IMR-90 (cell line): ENCODE measurements at regions not wholly inside any gene's neighbourhood (a gene's known extent, or its start where the extent isn't known, plus 50 kb on each side); places are given as distances from the start of the nearest gene placed in this dataset.
A peak's percentile ranks its signal among the peaks of the same experiment; 100 is the strongest.

Experiments used
- ATAC-seq: fragments of 200-7000 bp; cut with Tn5 transposase; 2 replicates; pipeline ENCODE4 v1.9.1; 2020; ENCODE audit warnings: low read depth, mild to moderate bottlenecking, moderate library complexity
- BruUV-seq: library from RNA; stranded (reverse); fragments of 400-500 nt; replicated peaks from 2 replicates; lab custom pipeline; 2021; lab: Mats Ljungman, UMichigan
- CTCF ChIA-PET: fragments of 300-600 bp; formaldehyde crosslinking; extraction: SDS; loops from one replicate; lab custom pipeline; 2021; ENCODE audit warnings: antibody characterized with exemption; lab: Yijun Ruan, JAX
- POLR2A ChIA-PET: fragments of 300-600 bp; sonication (Branson Sonifier 250); formaldehyde crosslinking; loops from one replicate; lab custom pipeline; 2022; ENCODE audit warnings: antibody characterized with exemption; ENCODE audit not compliant: unreplicated experiment; lab: Charles Lee
- DNase-seq: peaks from one replicate; pipeline ENCODE4 v3.0.0; 2013
- H2AFZ ChIP-seq: replicated peaks from 2 replicates; pipeline ENCODE3; 2013; ENCODE audit warnings: low read length, mild to moderate bottlenecking; ENCODE audit not compliant: poor library complexity
- H2AK5ac ChIP-seq: 2 replicates; pipeline ENCODE4 v1.6.1; 2013; ENCODE audit warnings: low read depth, low read length, inconsistent platforms
- H2AK9ac ChIP-seq: replicated peaks from 2 replicates; pipeline ENCODE3; 2013; ENCODE audit warnings: mild to moderate bottlenecking, low read depth, low read length, moderate library complexity; ENCODE audit not compliant: poor library complexity
- H2BK120ac ChIP-seq: 2 replicates; pipeline ENCODE4 v1.6.1; 2013; ENCODE audit warnings: low read depth, low read length, inconsistent platforms
- H2BK15ac ChIP-seq: 3 replicates; pipeline ENCODE4 v1.6.1; 2013; ENCODE audit warnings: low read depth, low read length, inconsistent platforms
- H2BK20ac ChIP-seq: 2 replicates; pipeline ENCODE4 v1.6.1; 2013; ENCODE audit warnings: low read depth, mild to moderate bottlenecking, inconsistent platforms, low read length, moderate library complexity
- H2BK5ac ChIP-seq: 2 replicates; pipeline ENCODE4 v1.6.1; 2013; ENCODE audit warnings: mild to moderate bottlenecking, low read depth, low read length, inconsistent platforms; ENCODE audit not compliant: poor library complexity, severe bottlenecking
- H3K14ac ChIP-seq: replicated peaks from 2 replicates; pipeline ENCODE4 v1.6.1; 2013; ENCODE audit warnings: low read depth, low read length, inconsistent platforms
- H3K18ac ChIP-seq: 2 replicates; pipeline ENCODE4 v1.6.1; 2013; ENCODE audit warnings: low read depth, low read length, control low read depth
- H3K23ac ChIP-seq: 2 replicates; pipeline ENCODE4 v1.6.1; 2013; ENCODE audit warnings: low read depth, low read length, inconsistent platforms
- H3K27ac ChIP-seq: 2 replicates; pipeline ENCODE4 v1.5.1; 2013; ENCODE audit warnings: mild to moderate bottlenecking, control low read depth, low read length; ENCODE audit not compliant: insufficient read depth
- H3K27me3 ChIP-seq: 2 replicates; pipeline ENCODE4 v1.6.1; 2013; ENCODE audit warnings: low read length; ENCODE audit not compliant: control insufficient read depth, insufficient read depth
- H3K36me3 ChIP-seq: 2 replicates; pipeline ENCODE4 v1.6.1; 2013; ENCODE audit warnings: low read length, mixed read lengths; ENCODE audit not compliant: control insufficient read depth, insufficient read depth
- H3K4ac ChIP-seq: 2 replicates; pipeline ENCODE4 v1.6.1; 2013; ENCODE audit warnings: low read depth, low read length, inconsistent platforms
- H3K4me1 ChIP-seq: 2 replicates; pipeline ENCODE4 v1.6.1; 2013; ENCODE audit warnings: low read length, mixed read lengths; ENCODE audit not compliant: control insufficient read depth, insufficient read depth
- H3K4me2 ChIP-seq: 2 replicates; pipeline ENCODE4 v1.6.1; 2013; ENCODE audit warnings: low read depth, mild to moderate bottlenecking, control low read depth, low read length, moderate library complexity
- H3K4me3 ChIP-seq: 2 replicates; pipeline ENCODE4 v1.5.1; 2013; ENCODE audit warnings: low read depth, mild to moderate bottlenecking, control low read depth, low read length, moderate library complexity; ENCODE audit not compliant: insufficient read depth
- H3K56ac ChIP-seq: 2 replicates; pipeline ENCODE4 v1.6.1; 2013; ENCODE audit warnings: low read length, inconsistent platforms; ENCODE audit not compliant: insufficient read depth; ENCODE audit errors: extremely low read depth
- H3K79me1 ChIP-seq, 2 experiments: 2 replicates each; pipeline ENCODE4 v1.6.1; 2013; ENCODE audit warnings: low read length in 2 of 2, inconsistent platforms in 1 of 2, low read depth in 1 of 2
- H3K9ac ChIP-seq: 2 replicates; pipeline ENCODE4 v1.6.1; 2013; ENCODE audit warnings: low read depth, low read length, control low read depth
- H3K9me1 ChIP-seq: 2 replicates; pipeline ENCODE4 v1.6.1; 2013; ENCODE audit warnings: low read length, inconsistent platforms; ENCODE audit not compliant: insufficient read depth
- H3K9me3 ChIP-seq: 2 replicates; pipeline ENCODE4 v1.6.1; 2013; ENCODE audit warnings: low read length; ENCODE audit not compliant: control insufficient read depth, insufficient read depth
- H4K20me1 ChIP-seq: 2 replicates; pipeline ENCODE4 v1.6.1; 2013; ENCODE audit warnings: low read length, inconsistent platforms; ENCODE audit not compliant: insufficient read depth
- H4K5ac ChIP-seq: 2 replicates; pipeline ENCODE4 v1.6.1; 2013; ENCODE audit warnings: mild to moderate bottlenecking, low read depth, low read length, control low read depth
- H4K8ac ChIP-seq, 2 experiments: 2 replicates each; pipeline ENCODE4 v1.6.1; 2013; ENCODE audit warnings: low read depth in 2 of 2, low read length in 2 of 2, control low read depth in 1 of 2, inconsistent platforms in 1 of 2
- H4K91ac ChIP-seq: 2 replicates; pipeline ENCODE4 v1.6.1; 2013; ENCODE audit warnings: low read depth, low read length, inconsistent platforms; ENCODE audit not compliant: insufficient read depth
- CTCF ChIP-seq: conservative IDR thresholded peaks from 2 replicates; pipeline ENCODE4 v1.5.1; 2012; ENCODE audit warnings: mild to moderate bottlenecking, low read depth, low read length, improper control_type of control experiment
- RAD21 ChIP-seq: IDR thresholded peaks from 2 replicates; pipeline ENCODE4 v1.6.1; 2012; ENCODE audit warnings: low read length, improper control_type of control experiment
- RFX5 ChIP-seq: IDR thresholded peaks from 2 replicates; pipeline ENCODE4 v1.8.0; 2012; ENCODE audit warnings: low read depth, mild to moderate bottlenecking, low read length, moderate library complexity
- dilution Hi-C: fragments of 300-500 bp; cut with HindIII; formaldehyde crosslinking; loops from one replicate; pipeline ENCODE4 v1.14.3; 2018; ENCODE audit warnings: low sequenced_read_pairs; ENCODE audit not compliant: unreplicated experiment
- in situ Hi-C: fragments of 300-500 bp; cut with MboI; formaldehyde crosslinking; loops from 3 replicates; pipeline ENCODE4 v1.14.3; 2019; ENCODE audit warnings: low sequenced_read_pairs, inconsistent platforms, mixed read lengths
- intact Hi-C: fragments of 100-400 bp; cut with micrococcal nuclease; formaldehyde crosslinking; loops from 2 replicates; pipeline ENCODE4 v1.10.0; 2022

GRCh38 chr14:46250113-46250703, 401.4 kb downstream of the RPL10L start:
- H4K5ac ChIP-seq = no peak overlapping the region
- no peak overlapping the region for H2BK120ac ChIP-seq
- H3K14ac ChIP-seq = no peak overlapping the region
- H2AK5ac ChIP-seq = no peak overlapping the region
- no peak overlapping the region for H3K9ac ChIP-seq
- no peak overlapping the region for H2BK15ac ChIP-seq
- BruUV-seq = no TSS peak
- H3K23ac ChIP-seq = no peak overlapping the region
- no peaks in the 10 kb centered on the region for H3K79me1 ChIP-seq
- H3K4me2 ChIP-seq = no peak overlapping the region
- H3K27ac ChIP-seq = no peak overlapping the region
- H2AFZ ChIP-seq = no peak overlapping the region
- no peak overlapping the region for H3K4ac ChIP-seq
- intact Hi-C loops (no loop called here), in situ Hi-C loops (no loop called here), dilution Hi-C loops (no loop called here)
- no peak overlapping the region for H3K56ac ChIP-seq
- no peak overlapping the region for H4K91ac ChIP-seq
- H3K27me3 ChIP-seq = no peaks in the 10 kb centered on the region
- no peak overlapping the region for H3K4me3 ChIP-seq
- H3K36me3 ChIP-seq = no peaks in the 10 kb centered on the region
- DNase-seq (no peak), ATAC-seq (no peak)
- H3K18ac ChIP-seq = no peak overlapping the region
- H2AK9ac ChIP-seq = no peak overlapping the region
- H2BK5ac ChIP-seq = no peak overlapping the region
- no peaks in the 10 kb centered on the region for H4K20me1 ChIP-seq
- no peak overlapping the region for H4K8ac ChIP-seq
- no peak for TF ChIP-seq RFX5
- TF ChIP-seq RAD21 = peak; percentile 24; the same call in 1 of the 2 replicates
- peak; percentile 39 for TF ChIP-seq CTCF
- ChIA-PET CTCF (interaction anchor here (0.9 kb wide), 1 partner anchor 13 kb away, joined by 3 read pairs; no protein-coding TSS in a partner anchor), POLR2A (no interaction called here)
- H3K9me1 ChIP-seq = no peaks in the 10 kb centered on the region
- no peaks in the 10 kb centered on the region for H3K4me1 ChIP-seq
- no peak overlapping the region for H2BK20ac ChIP-seq
- H3K9me3 ChIP-seq = peaks cover 2% of the 10 kb centered on the region; the same call in 1 of the 2 replicates
